Nephron progenitor cell (in vitro differentiated cells): ENCODE measurements at regions not wholly inside any gene's neighbourhood (a gene's known extent, or its start where the extent isn't known, plus 50 kb on each side); places are given as distances from the start of the nearest gene placed in this dataset.

Experiments
- DNase-seq: peaks from one replicate; pipeline ENCODE4 v3.0.0; 2021
- H3K27ac Mint-ChIP-seq: 2 replicates; pipeline ENCODE4 v1.8.0; 2021; ENCODE audit warnings: mild to moderate bottlenecking, moderate library complexity, mixed read lengths
- H3K27me3 Mint-ChIP-seq: 2 replicates; pipeline ENCODE4 v1.8.0; 2021; ENCODE audit warnings: mild to moderate bottlenecking, low read depth, mixed read lengths; ENCODE audit not compliant: poor library complexity
- H3K36me3 Mint-ChIP-seq: 2 replicates; pipeline ENCODE4 v1.8.0; 2021; ENCODE audit warnings: low read depth, mixed read lengths
- H3K4me1 Mint-ChIP-seq: 2 replicates; pipeline ENCODE4 v1.8.0; 2021; ENCODE audit warnings: mixed read lengths
- H3K4me3 Mint-ChIP-seq: 2 replicates; pipeline ENCODE4 v1.8.0; 2021; ENCODE audit warnings: mild to moderate bottlenecking, moderate library complexity, mixed read lengths
- H3K9me3 Mint-ChIP-seq: 2 replicates; pipeline ENCODE4 v1.8.0; 2021; ENCODE audit warnings: mild to moderate bottlenecking, moderate library complexity, mixed read lengths
- CTCF ChIP-seq: fragments of 200-600 bp; sonication (generic); IDR thresholded peaks from 2 replicates; pipeline ENCODE4 v1.5.0; 2021; ENCODE audit warnings: antibody characterized with exemption

- Mint-ChIP-seq H3K27me3 (no peaks in the 10 kb centered on the region), H3K4me1 (no peaks in the 10 kb centered on the region), H3K4me3 (no peak overlapping the region), H3K9me3 (no peaks in the 10 kb centered on the region), H3K27ac (no peak overlapping the region), H3K36me3 (no peaks in the 10 kb centered on the region)
- no peak for TF ChIP-seq CTCF
- no peak for DNase-seq
These were observed 70.7 kb downstream of the BBS10 start for GRCh38 chr12:76277480-76277879.

GRCh38 chr12:76276499-76277151, 71.6 kb downstream of the BBS10 start:
- H3K36me3 Mint-ChIP-seq: no peaks in the 10 kb centered on the region
- no peaks in the 10 kb centered on the region for H3K9me3 Mint-ChIP-seq
- H3K27me3 Mint-ChIP-seq: no peaks in the 10 kb centered on the region
- no peak overlapping the region for H3K4me3 Mint-ChIP-seq
- no peaks in the 10 kb centered on the region for H3K4me1 Mint-ChIP-seq
- no peak overlapping the region for H3K27ac Mint-ChIP-seq
- DNase-seq: no peak
- TF ChIP-seq CTCF: no peak

- H3K4me1 Mint-ChIP-seq: no peaks in the 10 kb centered on the region
- H3K27ac Mint-ChIP-seq: no peak overlapping the region
These were observed 72.6 kb downstream of the BBS10 start for GRCh38 chr12:76275511-76276093.

GRCh38 chr12:76274420-76275083, 73.7 kb downstream of the BBS10 start:
- Mint-ChIP-seq H3K36me3 (no peaks in the 10 kb centered on the region), H3K9me3 (no peaks in the 10 kb centered on the region), H3K27me3 (peaks cover 3% of the 10 kb centered on the region), H3K4me3 (no peak overlapping the region), H3K27ac (no peak overlapping the region), H3K4me1 (no peaks in the 10 kb centered on the region)
- no peak for DNase-seq
- TF ChIP-seq CTCF: no peak

More at GRCh38 chr12:76275511-76276093, 72.6 kb downstream of the BBS10 start:
- peaks cover 1% of the 10 kb centered on the region for H3K27me3 Mint-ChIP-seq
- no peaks in the 10 kb centered on the region for H3K36me3 Mint-ChIP-seq
- no peak for TF ChIP-seq CTCF
- no peak overlapping the region for H3K4me3 Mint-ChIP-seq
- H3K9me3 Mint-ChIP-seq: no peaks in the 10 kb centered on the region
- no peak for DNase-seq

- H3K27ac Mint-ChIP-seq: no peak overlapping the region
These were observed 75.9 kb downstream of the BBS10 start for GRCh38 chr12:76272287-76272686.

More at GRCh38 chr12:76272287-76272686, 75.9 kb downstream of the BBS10 start:
- no peaks in the 10 kb centered on the region for H3K36me3 Mint-ChIP-seq
- no peaks in the 10 kb centered on the region for H3K4me1 Mint-ChIP-seq
- no peak for DNase-seq
- no peak overlapping the region for H3K4me3 Mint-ChIP-seq
- no peak for TF ChIP-seq CTCF
- no peaks in the 10 kb centered on the region for H3K9me3 Mint-ChIP-seq
- H3K27me3 Mint-ChIP-seq: peaks cover 5% of the 10 kb centered on the region
